IPS-20b (cell line): ENCODE measurements at regions not wholly inside any gene's neighbourhood (a gene's known extent, or its start where the extent isn't known, plus 50 kb on each side); places are given as distances from the start of the nearest gene placed in this dataset.
"Not testable (repeated sequence)": the region's sequence is repeated elsewhere in the genome, so short reads cannot be mapped to it uniquely, and the experiment has no call there.

ENCODE experiments used
- H3K27ac ChIP-seq: one replicate; pipeline ENCODE4 v1.5.1; 2013; ENCODE audit warnings: low read length
- H3K27me3 ChIP-seq: 2 replicates; pipeline ENCODE4 v1.6.1; 2013; ENCODE audit warnings: mild to moderate bottlenecking, low read length, inconsistent platforms; ENCODE audit not compliant: insufficient read depth
- H3K36me3 ChIP-seq: 2 replicates; pipeline ENCODE4 v1.6.1; 2013; ENCODE audit warnings: low read depth, mild to moderate bottlenecking, inconsistent platforms, low read length, moderate library complexity; ENCODE audit not compliant: insufficient read depth
- H3K4me1 ChIP-seq: 2 replicates; pipeline ENCODE4 v1.6.1; 2013; ENCODE audit warnings: mild to moderate bottlenecking, control low read depth, inconsistent platforms, low read length, moderate library complexity; ENCODE audit not compliant: insufficient read depth
- H3K4me3 ChIP-seq: 2 replicates; pipeline ENCODE4 v1.5.1; 2013; ENCODE audit warnings: mild to moderate bottlenecking, low read length, inconsistent platforms
- H3K9ac ChIP-seq: 2 replicates; pipeline ENCODE4 v1.6.1; 2013; ENCODE audit warnings: low read depth, mild to moderate bottlenecking, inconsistent platforms, low read length, moderate library complexity
- H3K9me3 ChIP-seq: 2 replicates; pipeline ENCODE4 v1.6.1; 2013; ENCODE audit warnings: mild to moderate bottlenecking, low read depth, low read length, inconsistent platforms; ENCODE audit not compliant: insufficient read depth

DNA sequence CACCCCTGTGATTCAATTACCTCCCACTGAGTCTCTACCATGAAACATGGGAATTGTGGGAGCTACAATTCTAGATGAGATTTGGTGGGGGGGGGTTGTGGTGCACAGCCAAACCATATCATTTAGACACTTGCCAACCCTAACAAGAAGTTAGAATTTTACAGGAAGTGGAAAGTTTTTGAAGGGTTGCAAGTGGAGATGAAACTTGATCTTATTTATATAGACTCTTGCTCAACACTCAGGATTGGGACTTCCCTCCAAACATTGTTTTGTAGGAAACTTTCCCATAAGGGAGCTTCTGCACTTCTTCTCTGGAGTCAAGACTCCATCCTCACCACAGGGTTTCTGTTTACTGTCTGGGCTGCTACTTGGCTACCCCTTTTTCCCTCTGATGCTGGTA, 266.7 kb upstream of the CDH11 start:
- no peaks in the 10 kb centered on the region for H3K4me1 ChIP-seq
- no peak overlapping the region for H3K4me3 ChIP-seq
- peaks cover 14% of the 10 kb centered on the region; the same call in 1 of the 2 replicates for H3K9me3 ChIP-seq
- H3K9ac ChIP-seq = no peak overlapping the region
- H3K36me3 ChIP-seq = no peaks in the 10 kb centered on the region
- no peaks in the 10 kb centered on the region for H3K27me3 ChIP-seq
- H3K27ac ChIP-seq = no peak overlapping the region

DNA sequence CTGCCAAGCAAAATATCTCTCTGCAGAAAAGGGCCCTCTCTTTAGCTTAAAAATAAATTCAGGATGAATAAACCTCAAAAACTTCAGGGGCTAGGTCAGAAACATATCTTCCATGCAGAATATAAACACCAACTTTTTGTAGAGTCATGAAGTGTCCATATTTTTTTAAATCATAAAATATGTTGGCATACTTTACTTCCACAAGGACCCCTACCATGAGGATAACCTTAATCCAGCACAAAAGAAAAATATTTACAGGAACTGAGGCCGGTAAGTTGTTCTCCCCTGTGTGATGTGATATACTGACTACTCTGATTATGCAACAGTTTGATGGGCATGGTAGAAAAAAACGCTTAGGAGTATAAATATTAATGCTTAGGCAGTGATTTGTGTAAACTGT, 264.8 kb upstream of the CDH11 start:
- H3K4me1 ChIP-seq = no peaks in the 10 kb centered on the region
- H3K4me3 ChIP-seq = no peak overlapping the region
- no peaks in the 10 kb centered on the region for H3K36me3 ChIP-seq
- H3K9ac ChIP-seq = no peak overlapping the region
- no peak overlapping the region for H3K27ac ChIP-seq
- H3K9me3 ChIP-seq = peaks cover 14% of the 10 kb centered on the region; the same call in 1 of the 2 replicates
- H3K27me3 ChIP-seq = no peaks in the 10 kb centered on the region

DNA sequence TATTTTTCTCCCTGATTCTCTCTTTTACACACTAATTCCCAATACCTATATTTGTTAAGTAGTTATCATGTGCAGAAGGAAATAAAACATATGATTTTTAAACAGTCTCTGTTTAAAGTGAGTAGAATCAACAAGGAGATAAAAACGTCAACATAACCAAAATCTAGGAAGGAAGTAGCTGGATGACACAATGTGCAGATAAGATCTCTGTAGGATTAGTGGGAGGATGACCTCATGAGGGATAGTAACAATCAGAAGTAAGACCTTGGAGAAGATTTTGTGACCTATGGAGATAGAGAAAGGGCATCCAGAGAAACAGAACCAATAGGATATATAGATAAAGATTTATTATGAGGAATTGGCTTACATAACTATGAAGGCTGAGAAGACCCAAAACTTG, 262.6 kb upstream of the CDH11 start:
- Histone ChIP-seq H3K36me3 (no peaks in the 10 kb centered on the region), H3K9ac (no peak overlapping the region), H3K4me1 (no peaks in the 10 kb centered on the region), H3K27ac (no peak overlapping the region), H3K4me3 (no peak overlapping the region), H3K27me3 (no peaks in the 10 kb centered on the region), H3K9me3 (peaks cover 14% of the 10 kb centered on the region; the same call in 1 of the 2 replicates)

DNA sequence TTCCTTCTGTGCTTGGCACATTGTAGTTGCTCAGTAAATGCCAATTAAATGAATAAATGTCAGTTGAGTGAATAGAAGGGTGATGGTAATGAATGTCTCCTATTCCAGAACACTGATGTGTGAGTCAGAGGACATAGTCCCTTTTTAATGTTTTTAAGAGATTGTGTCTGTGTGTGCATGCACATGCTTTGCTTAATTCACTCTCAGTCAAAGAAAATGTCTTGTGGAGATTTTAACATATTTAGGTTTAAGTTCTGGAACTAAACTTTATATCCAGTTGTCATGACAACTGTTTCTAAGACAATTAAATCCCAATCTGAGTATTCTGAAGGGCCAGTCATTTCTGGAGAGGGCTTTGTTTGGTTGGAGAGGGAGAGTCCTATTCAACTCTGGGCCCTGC, 255.3 kb upstream of the CDH11 start:
- H3K27ac ChIP-seq = no peak overlapping the region
- H3K4me1 ChIP-seq = peaks cover 4% of the 10 kb centered on the region; the same call in 1 of the 2 replicates
- H3K9me3 ChIP-seq = no peaks in the 10 kb centered on the region
- no peaks in the 10 kb centered on the region for H3K36me3 ChIP-seq
- H3K27me3 ChIP-seq = no peaks in the 10 kb centered on the region
- no peak overlapping the region for H3K9ac ChIP-seq
- H3K4me3 ChIP-seq = no peak overlapping the region

DNA sequence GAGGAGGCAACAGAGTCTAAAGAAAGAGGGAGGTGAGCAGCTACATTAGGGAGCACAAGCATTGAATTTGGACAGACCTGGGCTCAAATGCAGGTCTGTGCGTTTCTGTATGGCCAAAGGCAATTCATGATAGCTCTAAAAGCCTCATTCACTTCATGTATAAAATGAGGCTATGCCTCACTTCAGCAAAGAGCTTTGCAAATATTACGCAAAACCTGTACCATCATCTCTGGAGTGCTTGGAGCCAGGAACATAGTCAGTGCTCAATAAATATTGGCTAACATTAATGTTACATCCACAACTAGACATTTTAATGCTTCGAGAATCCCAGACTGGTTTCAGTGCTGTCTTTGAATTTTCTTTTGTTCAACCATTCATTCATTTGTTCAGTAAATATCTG, 254.7 kb upstream of the CDH11 start:
- H3K27ac ChIP-seq = no peak overlapping the region
- H3K36me3 ChIP-seq = no peaks in the 10 kb centered on the region
- H3K4me3 ChIP-seq = no peak overlapping the region
- H3K9me3 ChIP-seq = no peaks in the 10 kb centered on the region
- H3K4me1 ChIP-seq = peaks cover 4% of the 10 kb centered on the region; the same call in 1 of the 2 replicates
- no peak overlapping the region for H3K9ac ChIP-seq
- no peaks in the 10 kb centered on the region for H3K27me3 ChIP-seq

DNA sequence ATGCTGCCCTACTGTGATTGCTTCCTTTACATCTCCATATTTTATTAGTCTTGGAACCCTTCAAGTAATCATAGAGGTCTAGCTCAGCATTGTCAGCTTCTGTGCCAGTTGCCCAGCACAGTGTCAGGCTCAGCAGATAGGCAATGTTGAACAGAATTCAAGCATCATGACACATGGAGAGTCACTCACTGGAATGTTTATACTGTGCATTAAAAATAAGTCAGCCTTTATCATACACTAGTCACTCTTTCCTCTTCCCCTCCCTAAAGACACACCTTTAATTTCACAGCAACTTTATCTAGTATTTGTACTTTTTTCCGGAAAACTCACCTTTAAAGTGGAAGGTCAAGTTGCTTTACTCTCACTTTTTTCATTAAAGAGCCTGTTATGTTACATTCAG, 253.8 kb upstream of the CDH11 start:
- Histone ChIP-seq H3K36me3 (no peaks in the 10 kb centered on the region), H3K4me1 (peaks cover 4% of the 10 kb centered on the region; the same call in 1 of the 2 replicates), H3K9ac (no peak overlapping the region), H3K27ac (no peak overlapping the region), H3K27me3 (no peaks in the 10 kb centered on the region), H3K4me3 (no peak overlapping the region), H3K9me3 (no peaks in the 10 kb centered on the region)

DNA sequence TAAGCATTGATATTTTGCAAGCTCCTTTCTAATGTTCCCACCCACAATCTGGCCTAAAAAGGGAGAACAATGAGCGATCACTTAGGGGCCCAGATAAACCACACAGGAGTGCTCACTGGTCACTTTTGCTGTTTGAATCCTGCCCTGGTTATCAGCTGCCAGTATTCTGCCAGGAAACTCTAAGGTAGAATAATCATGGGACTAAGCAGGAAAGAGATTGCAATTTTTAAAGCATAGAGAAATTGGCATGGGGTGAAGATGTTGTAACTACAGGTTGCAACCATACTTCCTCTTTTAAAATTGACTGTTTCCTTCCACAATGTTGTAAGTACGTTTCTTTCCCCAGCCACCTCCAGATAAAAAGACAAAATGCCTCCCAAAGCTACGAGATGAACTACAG, 251.2 kb upstream of the CDH11 start:
- Histone ChIP-seq H3K36me3 (no peaks in the 10 kb centered on the region), H3K4me1 (peaks cover 4% of the 10 kb centered on the region; the same call in 1 of the 2 replicates), H3K9ac (no peak overlapping the region), H3K9me3 (no peaks in the 10 kb centered on the region), H3K4me3 (no peak overlapping the region), H3K27ac (no peak overlapping the region), H3K27me3 (no peaks in the 10 kb centered on the region)

DNA sequence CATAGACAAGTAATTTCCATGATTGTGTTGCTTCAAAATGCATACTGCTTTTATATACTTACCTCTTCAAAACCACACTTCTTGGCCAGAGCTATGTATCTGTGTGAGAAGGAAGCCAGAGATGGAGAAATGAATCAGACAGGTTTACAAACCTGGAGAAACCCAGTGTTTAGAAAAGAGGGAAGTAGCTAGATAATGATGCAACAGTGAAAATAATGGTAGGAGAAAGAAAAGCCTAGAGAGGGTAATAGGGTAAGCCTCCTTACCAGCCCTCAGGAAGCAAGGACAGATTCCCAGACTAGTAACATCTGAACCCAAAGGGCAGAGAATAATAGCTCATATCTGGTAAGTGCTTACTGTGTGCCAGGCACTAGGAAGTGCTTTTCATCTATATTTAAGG, 250.3 kb upstream of the CDH11 start:
- Histone ChIP-seq H3K9me3 (no peaks in the 10 kb centered on the region), H3K4me3 (no peak overlapping the region), H3K36me3 (no peaks in the 10 kb centered on the region), H3K27ac (no peak overlapping the region), H3K27me3 (no peaks in the 10 kb centered on the region), H3K4me1 (peaks cover 4% of the 10 kb centered on the region; the same call in 1 of the 2 replicates), H3K9ac (no peak overlapping the region)

DNA sequence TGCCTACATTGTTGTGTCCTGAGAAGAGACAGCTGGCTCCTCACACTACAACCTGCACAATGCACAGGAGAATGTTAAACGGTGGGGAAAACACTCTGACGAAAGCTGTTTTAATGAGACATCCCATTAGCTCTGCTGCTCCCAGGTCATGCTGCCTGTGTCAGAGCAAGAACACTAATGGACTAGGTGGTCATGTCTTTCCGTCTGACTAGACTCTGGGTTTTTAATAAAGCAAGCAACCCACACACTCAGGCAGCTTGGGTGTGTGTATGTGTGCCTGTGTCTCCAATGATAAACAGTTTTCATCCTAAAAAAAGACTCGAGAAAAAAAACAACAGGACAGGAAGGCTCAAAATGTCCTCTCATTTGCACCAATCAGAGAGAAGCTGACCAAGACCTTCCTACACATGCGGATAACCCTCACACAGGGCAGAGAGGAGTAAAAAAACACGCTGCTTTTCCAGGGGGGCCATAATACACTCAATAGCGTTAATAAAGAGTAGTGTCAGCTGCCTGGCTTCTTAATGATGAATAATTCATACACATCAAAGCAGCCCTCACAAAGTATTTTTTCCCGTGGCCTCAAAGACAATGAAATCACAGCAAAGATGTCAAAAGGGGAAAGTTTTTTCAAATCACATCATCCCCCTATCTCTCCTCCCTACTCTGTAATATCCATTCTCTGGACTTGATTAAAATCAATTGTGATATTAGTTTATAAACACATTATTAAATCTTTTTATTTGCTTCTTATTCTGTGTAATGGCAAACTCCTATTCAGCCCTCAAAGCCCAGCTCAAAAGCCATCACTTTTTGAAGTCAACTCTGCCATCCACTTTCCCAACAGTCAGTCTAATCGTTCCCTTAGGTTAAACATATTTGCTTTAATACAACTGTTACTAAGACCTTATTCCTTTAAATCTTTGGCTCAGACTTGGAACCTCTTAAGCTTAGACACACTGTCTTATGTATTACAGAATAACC, 244.2 kb upstream of the CDH11 start:
- Histone ChIP-seq H3K4me1 (no peaks in the 10 kb centered on the region), H3K27me3 (no peaks in the 10 kb centered on the region), H3K4me3 (no peak overlapping the region), H3K9ac (no peak overlapping the region), H3K36me3 (no peaks in the 10 kb centered on the region), H3K27ac (no peak overlapping the region), H3K9me3 (no peaks in the 10 kb centered on the region)

DNA sequence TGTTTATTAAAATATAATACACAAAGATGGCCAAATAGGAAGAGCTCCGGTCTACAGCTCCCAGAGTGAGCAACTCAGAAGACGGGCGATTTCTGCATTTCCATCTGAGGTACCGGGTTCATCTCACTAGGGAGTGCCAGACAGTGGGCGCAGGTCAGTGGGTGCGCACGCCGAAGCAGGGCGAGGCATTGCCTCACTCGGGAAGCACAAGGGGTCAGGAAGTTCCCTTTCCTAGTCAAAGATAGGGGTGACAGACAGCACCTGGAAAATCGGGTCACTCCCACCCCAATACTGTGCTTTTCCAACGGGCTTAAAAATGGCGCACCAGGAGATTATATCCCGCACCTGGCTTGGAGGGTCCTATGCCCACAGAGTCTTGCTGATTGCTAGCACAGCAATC, 234.9 kb upstream of the CDH11 start:
- H3K4me1 ChIP-seq, H3K4me3 ChIP-seq, H3K9ac ChIP-seq, H3K27ac ChIP-seq, H3K9me3 ChIP-seq, H3K27me3 ChIP-seq, H3K36me3 ChIP-seq: not testable (repeated sequence)

DNA sequence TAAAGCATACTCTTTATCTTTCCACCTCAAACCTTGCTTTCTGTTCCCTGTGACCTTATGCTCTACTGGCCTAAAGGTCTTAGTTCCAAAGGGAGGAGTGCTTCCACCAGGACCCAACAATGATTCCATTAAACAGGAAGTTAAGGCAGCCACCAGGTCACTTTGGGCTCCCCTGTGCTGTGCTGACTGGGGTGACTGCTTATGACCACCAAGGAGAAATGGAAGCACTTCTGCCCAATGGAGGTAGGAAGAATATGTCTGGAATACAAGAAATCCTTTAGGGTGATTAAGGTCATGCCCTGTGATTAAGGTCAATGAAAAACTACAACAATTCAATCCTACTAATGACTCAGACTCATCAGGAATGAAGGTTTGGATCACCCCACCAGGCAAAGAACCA, 233.8 kb upstream of the CDH11 start:
- no peaks in the 10 kb centered on the region for H3K36me3 ChIP-seq
- H3K9me3 ChIP-seq = no peaks in the 10 kb centered on the region; the same call in 1 of the 2 replicates
- no peaks in the 10 kb centered on the region for H3K27me3 ChIP-seq
- no peak overlapping the region for H3K4me3 ChIP-seq
- no peak overlapping the region for H3K27ac ChIP-seq
- H3K4me1 ChIP-seq = no peaks in the 10 kb centered on the region
- H3K9ac ChIP-seq = no peak overlapping the region

DNA sequence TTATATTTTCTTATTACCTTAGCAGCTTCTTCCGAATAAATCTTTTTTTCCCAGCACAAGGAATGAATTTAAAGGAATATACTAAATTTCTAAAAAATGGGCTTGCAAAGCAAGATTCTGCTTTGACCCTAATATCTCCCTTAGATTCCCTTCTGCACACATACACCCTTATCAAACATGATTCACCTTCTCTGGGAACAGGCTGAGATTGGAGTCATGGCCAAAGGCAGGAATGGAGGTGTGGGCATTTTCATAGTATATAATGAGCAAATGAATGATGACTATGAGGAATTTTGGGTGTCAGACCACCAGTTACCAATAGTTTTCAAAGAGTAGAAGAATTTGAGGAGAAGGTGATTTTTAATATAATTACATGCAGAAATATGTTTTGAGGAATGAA, 231.3 kb upstream of the CDH11 start:
- Histone ChIP-seq H3K9ac (no peak overlapping the region), H3K9me3 (no peaks in the 10 kb centered on the region; the same call in 1 of the 2 replicates), H3K27ac (no peak overlapping the region), H3K4me1 (no peaks in the 10 kb centered on the region), H3K4me3 (no peak overlapping the region), H3K27me3 (no peaks in the 10 kb centered on the region), H3K36me3 (no peaks in the 10 kb centered on the region)
